HEK293 (cell line): ENCODE measurements at regions not wholly inside any gene's neighbourhood (a gene's known extent, or its start where the extent isn't known, plus 50 kb on each side); places are given as distances from the start of the nearest gene placed in this dataset.

Experiments used
- CTCF ChIA-PET: fragments of 350-600 bp; formaldehyde crosslinking; extraction: SDS; loops from one replicate; lab custom pipeline; 2021; ENCODE audit warnings: antibody characterized with exemption; lab: Yijun Ruan, JAX
- POLR2A ChIA-PET: fragments of 300-600 bp; formaldehyde crosslinking; extraction: SDS; loops from one replicate; lab custom pipeline; 2020; ENCODE audit warnings: antibody characterized with exemption, inconsistent platforms; lab: Yijun Ruan, JAX
- H3K27ac ChIP-seq: fragments of 200-500 bp; sonication (Bioruptor generic); 2 replicates; pipeline ENCODE4 v1.5.1; 2014; ENCODE audit warnings: low read depth, low read length, control low read depth, inconsistent platforms; ENCODE audit errors: extremely low read depth
- H3K36me3 ChIP-seq, 2 experiments: fragments of 200-500 bp in 1 of 2; sonication (Bioruptor generic) in 1 of 2; 1 replicate in 1 of 2; 2 replicates in 1 of 2; pipeline ENCODE4 v1.5.1; 2014 to 2017; ENCODE audit warnings: inconsistent platforms in 2 of 2, low read length in 2 of 2; ENCODE audit not compliant: control insufficient read depth in 2 of 2, insufficient read depth in 1 of 2
- H3K4me1 ChIP-seq: fragments of 200-500 bp; sonication (Bioruptor generic); 2 replicates; pipeline ENCODE4 v1.5.1; 2014; ENCODE audit warnings: mild to moderate bottlenecking, low read length, inconsistent platforms; ENCODE audit not compliant: control insufficient read depth, insufficient read depth
- H3K4me3 ChIP-seq: 2 replicates; pipeline ENCODE4 v1.5.1; 2011; ENCODE audit warnings: low read depth, mild to moderate bottlenecking, control low read depth, low read length, moderate library complexity
- H3K9me3 ChIP-seq: fragments of 200-500 bp; sonication (Bioruptor generic); 2 replicates; pipeline ENCODE4 v1.5.1; 2014; ENCODE audit warnings: low read depth, low read length, inconsistent platforms; ENCODE audit not compliant: control insufficient read depth, insufficient read depth
- EGR2 ChIP-seq: fragments of 450-650 bp; formaldehyde crosslinking; IDR thresholded peaks from 2 replicates; pipeline ENCODE4 v1.5.1; 2016; ENCODE audit warnings: low read depth, missing biosample characterization, missing genetic modification characterization
- GLIS2 ChIP-seq: fragments of 450-650 bp; formaldehyde crosslinking; IDR thresholded peaks from 2 replicates; pipeline ENCODE4 v1.5.1; 2016; ENCODE audit warnings: missing biosample characterization, missing genetic modification characterization
- KLF8 ChIP-seq: fragments of 450-650 bp; formaldehyde crosslinking; IDR thresholded peaks from 2 replicates; pipeline ENCODE4 v1.5.1; 2016; ENCODE audit warnings: missing biosample characterization, missing genetic modification characterization
- MZF1 ChIP-seq: fragments of 450-650 bp; formaldehyde crosslinking; IDR thresholded peaks from 2 replicates; pipeline ENCODE4 v1.5.1; 2017; ENCODE audit warnings: missing biosample characterization, missing genetic modification characterization, borderline replicate concordance
- PBX3 ChIP-seq: sonication (generic); formaldehyde crosslinking; IDR thresholded peaks from 2 replicates; pipeline ENCODE4 v1.8.1; 2022; ENCODE audit warnings: mild to moderate bottlenecking, moderate library complexity, missing genetic modification reagents
- RBAK ChIP-seq: fragments of 450-650 bp; formaldehyde crosslinking; IDR thresholded peaks from 2 replicates; pipeline ENCODE4 v1.5.1; 2016; ENCODE audit warnings: missing biosample characterization, missing genetic modification characterization
- TCF7L2 ChIP-seq: IDR thresholded peaks from 2 replicates; pipeline ENCODE4 v1.6.1; 2011; ENCODE audit warnings: low read depth, mild to moderate bottlenecking, inconsistent platforms, low read length, moderate library complexity, borderline replicate concordance
- YY1 ChIP-seq: fragments of 450-650 bp; formaldehyde crosslinking; IDR thresholded peaks from 2 replicates; pipeline ENCODE4 v1.5.1; 2018; ENCODE audit warnings: missing biosample characterization, missing genetic modification characterization
- ZBTB48 ChIP-seq: fragments of 450-650 bp; formaldehyde crosslinking; IDR thresholded peaks from 2 replicates; pipeline ENCODE4 v1.5.1; 2016; ENCODE audit warnings: missing biosample characterization, missing genetic modification characterization
- ZFP37 ChIP-seq: fragments of 450-650 bp; formaldehyde crosslinking; IDR thresholded peaks from 2 replicates; pipeline ENCODE4 v1.5.1; 2016; ENCODE audit warnings: missing biosample characterization, missing genetic modification characterization
- ZNF112 ChIP-seq: fragments of 450-650 bp; formaldehyde crosslinking; IDR thresholded peaks from 2 replicates; pipeline ENCODE4 v1.5.0; 2017; ENCODE audit warnings: missing biosample characterization, missing genetic modification characterization
- ZNF121 ChIP-seq: fragments of 450-650 bp; formaldehyde crosslinking; IDR thresholded peaks from 2 replicates; pipeline ENCODE4 v1.5.1; 2016; ENCODE audit warnings: missing biosample characterization, missing genetic modification characterization
- ZNF184 ChIP-seq: fragments of 450-650 bp; IDR thresholded peaks from 2 replicates; pipeline ENCODE4 v1.5.1; 2018; ENCODE audit warnings: missing biosample characterization, mild to moderate bottlenecking, missing genetic modification characterization
- ZNF2 ChIP-seq: fragments of 450-650 bp; formaldehyde crosslinking; IDR thresholded peaks from 2 replicates; pipeline ENCODE4 v1.5.1; 2016; ENCODE audit warnings: missing biosample characterization, missing genetic modification characterization
- ZNF302 ChIP-seq: fragments of 450-650 bp; formaldehyde crosslinking; IDR thresholded peaks from 2 replicates; pipeline ENCODE4 v1.5.1; 2016; ENCODE audit warnings: missing biosample characterization, missing genetic modification characterization, low read depth
- ZNF311 ChIP-seq: fragments of 450-650 bp; formaldehyde crosslinking; IDR thresholded peaks from 2 replicates; pipeline ENCODE4 v1.5.1; 2017; ENCODE audit warnings: missing biosample characterization, missing genetic modification characterization, borderline replicate concordance
- ZNF335 ChIP-seq: fragments of 450-650 bp; formaldehyde crosslinking; conservative IDR thresholded peaks from 2 replicates; pipeline ENCODE4 v1.5.1; 2016; ENCODE audit warnings: missing biosample characterization, missing genetic modification characterization
- ZNF362 ChIP-seq: fragments of 450-650 bp; formaldehyde crosslinking; IDR thresholded peaks from 2 replicates; pipeline ENCODE4 v1.5.1; 2016; ENCODE audit warnings: missing biosample characterization, missing genetic modification characterization
- ZNF433 ChIP-seq: fragments of 450-650 bp; formaldehyde crosslinking; IDR thresholded peaks from 2 replicates; pipeline ENCODE4 v1.5.1; 2016; ENCODE audit warnings: missing biosample characterization, missing genetic modification characterization, low read depth
- ZNF530 ChIP-seq: fragments of 450-650 bp; formaldehyde crosslinking; IDR thresholded peaks from 2 replicates; pipeline ENCODE4 v1.5.1; 2016; ENCODE audit warnings: low read depth, missing biosample characterization, missing genetic modification characterization
- ZNF544 ChIP-seq: fragments of 450-650 bp; formaldehyde crosslinking; IDR thresholded peaks from 2 replicates; pipeline ENCODE4 v1.5.0; 2017; ENCODE audit warnings: missing biosample characterization, missing genetic modification characterization
- ZNF571 ChIP-seq: fragments of 450-650 bp; formaldehyde crosslinking; IDR thresholded peaks from 2 replicates; pipeline ENCODE4 v1.5.0; 2017; ENCODE audit warnings: missing biosample characterization, missing genetic modification characterization
- ZNF585B ChIP-seq: fragments of 450-650 bp; formaldehyde crosslinking; IDR thresholded peaks from 2 replicates; pipeline ENCODE4 v1.5.1; 2016; ENCODE audit warnings: missing biosample characterization, missing genetic modification characterization
- ZNF621 ChIP-seq: fragments of 450-650 bp; formaldehyde crosslinking; IDR thresholded peaks from 2 replicates; pipeline ENCODE4 v1.5.1; 2017; ENCODE audit warnings: missing biosample characterization, missing genetic modification characterization
- ZNF791 ChIP-seq: fragments of 450-650 bp; formaldehyde crosslinking; IDR thresholded peaks from 2 replicates; pipeline ENCODE4 v1.5.1; 2016; ENCODE audit warnings: missing biosample characterization, missing genetic modification characterization
- ZNF792 ChIP-seq: fragments of 450-650 bp; formaldehyde crosslinking; IDR thresholded peaks from 2 replicates; pipeline ENCODE4 v1.5.1; 2016; ENCODE audit warnings: missing biosample characterization, missing genetic modification characterization
- ZNF837 ChIP-seq: fragments of 450-650 bp; formaldehyde crosslinking; IDR thresholded peaks from 2 replicates; pipeline ENCODE4 v1.5.1; 2016; ENCODE audit warnings: missing biosample characterization, missing genetic modification characterization
- ZNF843 ChIP-seq: fragments of 450-650 bp; formaldehyde crosslinking; IDR thresholded peaks from 2 replicates; pipeline ENCODE4 v1.5.1; 2016; ENCODE audit warnings: missing biosample characterization, missing genetic modification characterization
- ZSCAN16 ChIP-seq: fragments of 450-650 bp; formaldehyde crosslinking; IDR thresholded peaks from 2 replicates; pipeline ENCODE4 v1.5.1; 2016; ENCODE audit warnings: missing biosample characterization, missing genetic modification characterization

DNA sequence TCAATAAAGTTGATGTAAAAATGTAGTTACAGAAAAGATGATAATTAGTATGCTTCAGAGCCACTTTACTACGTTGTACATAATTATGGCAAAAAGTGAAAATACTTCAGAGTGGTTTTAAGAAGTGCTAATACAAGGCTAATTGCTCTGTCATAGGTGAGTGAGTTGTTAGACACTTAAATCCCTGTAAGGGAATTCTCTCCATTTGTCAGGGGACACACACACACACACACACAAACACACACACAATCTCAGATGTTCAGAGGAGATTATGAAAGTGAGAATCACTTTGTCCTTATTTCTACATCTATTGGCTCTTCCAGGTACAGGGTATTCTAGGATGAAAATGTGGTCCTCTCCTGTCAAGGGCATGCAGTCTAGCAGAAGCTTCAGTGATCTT, 208.3 kb upstream of the PELI2 start:
- no peaks in the 10 kb centered on the region for H3K9me3 ChIP-seq
- ChIA-PET CTCF (no interaction called here), POLR2A (no interaction called here)
- H3K4me3 ChIP-seq = no peak overlapping the region
- H3K4me1 ChIP-seq = no peaks in the 10 kb centered on the region
- H3K27ac ChIP-seq = no peak overlapping the region
- no peaks in the 10 kb centered on the region for H3K36me3 ChIP-seq
- TF ChIP-seq EGR2 (tag by site-specific recombination) = no peak
- TF ChIP-seq, all 188 proteins: peak for 0

GRCh38 chr14:55910601-55911243, 207.5 kb upstream of the PELI2 start:
- no peak overlapping the region for H3K4me3 ChIP-seq
- no peaks in the 10 kb centered on the region for H3K36me3 ChIP-seq
- ChIA-PET CTCF (no interaction called here), POLR2A (no interaction called here)
- no peak overlapping the region for H3K27ac ChIP-seq
- no peaks in the 10 kb centered on the region for H3K9me3 ChIP-seq
- H3K4me1 ChIP-seq = no peaks in the 10 kb centered on the region
- TF ChIP-seq ZNF791 (tag by site-specific recombination) (no peak), ZNF302 (tag by site-specific recombination) (no peak), ZNF121 (tag by site-specific recombination) (no peak), ZFP37 (tag by site-specific recombination) (no peak), KLF8 (no peak), ZNF621 (no peak), ZNF837 (tag by site-specific recombination) (no peak), ZNF184 (tag by site-specific recombination) (no peak), ZBTB48 (no peak), ZNF112 (tag by site-specific recombination) (no peak), ZNF843 (tag by site-specific recombination) (no peak), ZNF2 (no peak), ZNF530 (no peak), TCF7L2 (no peak)

GRCh38 chr14:55911776-55912175, 206.4 kb upstream of the PELI2 start:
- no peaks in the 10 kb centered on the region for H3K4me1 ChIP-seq
- H3K4me3 ChIP-seq = no peak overlapping the region
- no peak overlapping the region for H3K27ac ChIP-seq
- ChIA-PET CTCF (no interaction called here), POLR2A (no interaction called here)
- no peaks in the 10 kb centered on the region for H3K9me3 ChIP-seq
- TF ChIP-seq ZNF792 (tag by site-specific recombination) = no peak
- TF ChIP-seq ZNF544 (tag by site-specific recombination) = no peak
- TF ChIP-seq GLIS2 (tag by site-specific recombination) = no peak
- no peak for TF ChIP-seq ZNF362 (tag by site-specific recombination)
- no peak for TF ChIP-seq YY1 (tag by site-specific recombination)
- no peak for TF ChIP-seq ZNF335 (tag by site-specific recombination)
- no peaks in the 10 kb centered on the region for H3K36me3 ChIP-seq

DNA sequence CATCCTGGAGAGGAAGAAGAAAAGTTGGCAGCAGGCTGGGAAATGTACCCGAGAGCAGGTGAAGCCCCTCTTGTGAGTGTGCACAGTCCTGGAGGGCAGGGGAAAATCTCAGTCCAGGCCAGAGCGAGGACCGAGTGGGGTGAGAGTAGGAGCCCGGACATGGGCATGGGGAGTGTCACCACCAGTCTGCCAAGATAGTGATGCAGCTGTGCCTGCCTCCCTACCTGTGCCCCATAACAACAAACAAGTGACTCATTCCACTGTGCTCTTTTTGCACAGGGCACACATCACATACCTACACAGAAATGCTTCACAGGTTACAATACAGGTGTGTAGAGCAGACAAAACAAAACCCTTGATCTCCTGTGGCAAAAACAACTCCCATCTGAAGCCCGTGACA, 205.9 kb upstream of the PELI2 start:
- no peaks in the 10 kb centered on the region for H3K4me1 ChIP-seq
- H3K4me3 ChIP-seq = no peak overlapping the region
- ChIA-PET POLR2A (interaction anchor here (0.6 kb wide), 1 partner anchor 484 kb away, joined by 3 read pairs; no protein-coding TSS in a partner anchor), CTCF (no interaction called here)
- H3K36me3 ChIP-seq = no peaks in the 10 kb centered on the region
- no peaks in the 10 kb centered on the region for H3K9me3 ChIP-seq
- no peak for TF ChIP-seq ZNF362 (tag by site-specific recombination)
- TF ChIP-seq ZSCAN16 (tag by site-specific recombination) = no peak
- TF ChIP-seq ZNF184 (tag by site-specific recombination) = no peak
- TF ChIP-seq PBX3 (CRISPR knock-in tag) = no peak
- no peak for TF ChIP-seq ZNF433
- TF ChIP-seq RBAK (tag by site-specific recombination) = no peak
- no peak for TF ChIP-seq ZNF311
- no peak for TF ChIP-seq ZNF585B (tag by site-specific recombination)
- TF ChIP-seq MZF1 (tag by site-specific recombination) = no peak
- TF ChIP-seq ZNF571 (tag by site-specific recombination) = no peak
- H3K27ac ChIP-seq = no peak overlapping the region
